IMR-90 (cell line): ENCODE measurements at regions not wholly inside any gene's neighbourhood (a gene's known extent, or its start where the extent isn't known, plus 50 kb on each side); places are given as distances from the start of the nearest gene placed in this dataset.

Experiments used
- ATAC-seq: fragments of 200-7000 bp; cut with Tn5 transposase; 2 replicates; pipeline ENCODE4 v1.9.1; 2020; ENCODE audit warnings: low read depth, mild to moderate bottlenecking, moderate library complexity
- BruUV-seq: library from RNA; stranded (reverse); fragments of 400-500 nt; replicated peaks from 2 replicates; lab custom pipeline; 2021; lab: Mats Ljungman, UMichigan
- CTCF ChIA-PET: fragments of 300-600 bp; formaldehyde crosslinking; extraction: SDS; loops from one replicate; lab custom pipeline; 2021; ENCODE audit warnings: antibody characterized with exemption; lab: Yijun Ruan, JAX
- POLR2A ChIA-PET: fragments of 300-600 bp; sonication (Branson Sonifier 250); formaldehyde crosslinking; loops from one replicate; lab custom pipeline; 2022; ENCODE audit warnings: antibody characterized with exemption; ENCODE audit not compliant: unreplicated experiment; lab: Charles Lee
- DNase-seq: peaks from one replicate; pipeline ENCODE4 v3.0.0; 2013
- H2AFZ ChIP-seq: replicated peaks from 2 replicates; pipeline ENCODE3; 2013; ENCODE audit warnings: low read length, mild to moderate bottlenecking; ENCODE audit not compliant: poor library complexity
- H2AK5ac ChIP-seq: 2 replicates; pipeline ENCODE4 v1.6.1; 2013; ENCODE audit warnings: low read depth, low read length, inconsistent platforms
- H2AK9ac ChIP-seq: replicated peaks from 2 replicates; pipeline ENCODE3; 2013; ENCODE audit warnings: mild to moderate bottlenecking, low read depth, low read length, moderate library complexity; ENCODE audit not compliant: poor library complexity
- H2BK120ac ChIP-seq: 2 replicates; pipeline ENCODE4 v1.6.1; 2013; ENCODE audit warnings: low read depth, low read length, inconsistent platforms
- H2BK15ac ChIP-seq: 3 replicates; pipeline ENCODE4 v1.6.1; 2013; ENCODE audit warnings: low read depth, low read length, inconsistent platforms
- H2BK20ac ChIP-seq: 2 replicates; pipeline ENCODE4 v1.6.1; 2013; ENCODE audit warnings: low read depth, mild to moderate bottlenecking, inconsistent platforms, low read length, moderate library complexity
- H2BK5ac ChIP-seq: 2 replicates; pipeline ENCODE4 v1.6.1; 2013; ENCODE audit warnings: mild to moderate bottlenecking, low read depth, low read length, inconsistent platforms; ENCODE audit not compliant: poor library complexity, severe bottlenecking
- H3K14ac ChIP-seq: replicated peaks from 2 replicates; pipeline ENCODE4 v1.6.1; 2013; ENCODE audit warnings: low read depth, low read length, inconsistent platforms
- H3K18ac ChIP-seq: 2 replicates; pipeline ENCODE4 v1.6.1; 2013; ENCODE audit warnings: low read depth, low read length, control low read depth
- H3K23ac ChIP-seq: 2 replicates; pipeline ENCODE4 v1.6.1; 2013; ENCODE audit warnings: low read depth, low read length, inconsistent platforms
- H3K27ac ChIP-seq: 2 replicates; pipeline ENCODE4 v1.5.1; 2013; ENCODE audit warnings: mild to moderate bottlenecking, control low read depth, low read length; ENCODE audit not compliant: insufficient read depth
- H3K27me3 ChIP-seq: 2 replicates; pipeline ENCODE4 v1.6.1; 2013; ENCODE audit warnings: low read length; ENCODE audit not compliant: control insufficient read depth, insufficient read depth
- H3K36me3 ChIP-seq: 2 replicates; pipeline ENCODE4 v1.6.1; 2013; ENCODE audit warnings: low read length, mixed read lengths; ENCODE audit not compliant: control insufficient read depth, insufficient read depth
- H3K4ac ChIP-seq: 2 replicates; pipeline ENCODE4 v1.6.1; 2013; ENCODE audit warnings: low read depth, low read length, inconsistent platforms
- H3K4me1 ChIP-seq: 2 replicates; pipeline ENCODE4 v1.6.1; 2013; ENCODE audit warnings: low read length, mixed read lengths; ENCODE audit not compliant: control insufficient read depth, insufficient read depth
- H3K4me2 ChIP-seq: 2 replicates; pipeline ENCODE4 v1.6.1; 2013; ENCODE audit warnings: low read depth, mild to moderate bottlenecking, control low read depth, low read length, moderate library complexity
- H3K4me3 ChIP-seq: 2 replicates; pipeline ENCODE4 v1.5.1; 2013; ENCODE audit warnings: low read depth, mild to moderate bottlenecking, control low read depth, low read length, moderate library complexity; ENCODE audit not compliant: insufficient read depth
- H3K56ac ChIP-seq: 2 replicates; pipeline ENCODE4 v1.6.1; 2013; ENCODE audit warnings: low read length, inconsistent platforms; ENCODE audit not compliant: insufficient read depth; ENCODE audit errors: extremely low read depth
- H3K79me1 ChIP-seq, 2 experiments: 2 replicates each; pipeline ENCODE4 v1.6.1; 2013; ENCODE audit warnings: low read length in 2 of 2, inconsistent platforms in 1 of 2, low read depth in 1 of 2
- H3K9ac ChIP-seq: 2 replicates; pipeline ENCODE4 v1.6.1; 2013; ENCODE audit warnings: low read depth, low read length, control low read depth
- H3K9me1 ChIP-seq: 2 replicates; pipeline ENCODE4 v1.6.1; 2013; ENCODE audit warnings: low read length, inconsistent platforms; ENCODE audit not compliant: insufficient read depth
- H3K9me3 ChIP-seq: 2 replicates; pipeline ENCODE4 v1.6.1; 2013; ENCODE audit warnings: low read length; ENCODE audit not compliant: control insufficient read depth, insufficient read depth
- H4K20me1 ChIP-seq: 2 replicates; pipeline ENCODE4 v1.6.1; 2013; ENCODE audit warnings: low read length, inconsistent platforms; ENCODE audit not compliant: insufficient read depth
- H4K5ac ChIP-seq: 2 replicates; pipeline ENCODE4 v1.6.1; 2013; ENCODE audit warnings: mild to moderate bottlenecking, low read depth, low read length, control low read depth
- H4K8ac ChIP-seq, 2 experiments: 2 replicates each; pipeline ENCODE4 v1.6.1; 2013; ENCODE audit warnings: low read depth in 2 of 2, low read length in 2 of 2, control low read depth in 1 of 2, inconsistent platforms in 1 of 2
- H4K91ac ChIP-seq: 2 replicates; pipeline ENCODE4 v1.6.1; 2013; ENCODE audit warnings: low read depth, low read length, inconsistent platforms; ENCODE audit not compliant: insufficient read depth
- CEBPB ChIP-seq: IDR thresholded peaks from 2 replicates; pipeline ENCODE4 v1.6.1; 2012; ENCODE audit warnings: low read depth, low read length, improper control_type of control experiment
- CHD1 ChIP-seq: IDR thresholded peaks from 2 replicates; pipeline ENCODE4 v1.6.1; 2012; ENCODE audit warnings: low read depth, low read length, improper control_type of control experiment
- FOS ChIP-seq: fragments of 150-350 bp; IDR thresholded peaks from 2 replicates; pipeline ENCODE4 v1.6.1; 2016; ENCODE audit warnings: low read depth, low read length
- MAFK ChIP-seq: IDR thresholded peaks from 2 replicates; pipeline ENCODE4 v1.6.1; 2012; ENCODE audit warnings: low read depth, low read length, improper control_type of control experiment
- MAZ ChIP-seq: IDR thresholded peaks from 2 replicates; pipeline ENCODE4 v1.6.1; 2012; ENCODE audit warnings: low read depth, mild to moderate bottlenecking, low read length, improper control_type of control experiment, moderate library complexity, borderline replicate concordance
- MXI1 ChIP-seq: IDR thresholded peaks from 2 replicates; pipeline ENCODE4 v1.6.1; 2012; ENCODE audit warnings: low read depth, mild to moderate bottlenecking, low read length, moderate library complexity, borderline replicate concordance
- NFE2L2 ChIP-seq: fragments of 150-350 bp; IDR thresholded peaks from 2 replicates; pipeline ENCODE4 v1.6.1; 2016; ENCODE audit warnings: low read depth, mild to moderate bottlenecking, low read length
- RCOR1 ChIP-seq: IDR thresholded peaks from 2 replicates; pipeline ENCODE4 v1.6.1; 2012; ENCODE audit warnings: mild to moderate bottlenecking, low read length, improper control_type of control experiment; ENCODE audit not compliant: insufficient replicate concordance
- RFX5 ChIP-seq: IDR thresholded peaks from 2 replicates; pipeline ENCODE4 v1.8.0; 2012; ENCODE audit warnings: low read depth, mild to moderate bottlenecking, low read length, moderate library complexity
- SMC3 ChIP-seq: fragments of 150-350 bp; IDR thresholded peaks from 2 replicates; pipeline ENCODE4 v1.6.1; 2016; ENCODE audit warnings: low read depth, mild to moderate bottlenecking, antibody characterized with exemption, low read length, moderate library complexity
- WGBS, 2 experiments: methylation state at CpG; one replicate each; pipeline versions ENCODE4 v1.1.5 to v1.1.7; 2013; ENCODE audit warnings: missing lambda C conversion rate in 2 of 2; ENCODE audit not compliant: insufficient read length in 1 of 2; ENCODE audit errors: extremely low coverage in 2 of 2; 5-methylcytosine and 5-hydroxymethylcytosine counted together
- dilution Hi-C: fragments of 300-500 bp; cut with HindIII; formaldehyde crosslinking; loops from one replicate; pipeline ENCODE4 v1.14.3; 2018; ENCODE audit warnings: low sequenced_read_pairs; ENCODE audit not compliant: unreplicated experiment
- in situ Hi-C: fragments of 300-500 bp; cut with MboI; formaldehyde crosslinking; loops from 3 replicates; pipeline ENCODE4 v1.14.3; 2019; ENCODE audit warnings: low sequenced_read_pairs, inconsistent platforms, mixed read lengths
- intact Hi-C: fragments of 100-400 bp; cut with micrococcal nuclease; formaldehyde crosslinking; loops from 2 replicates; pipeline ENCODE4 v1.10.0; 2022
- TF ChIP-seq, protein P1 (sequence below): fragments of 150-350 bp; IDR thresholded peaks from 2 replicates; pipeline ENCODE4 v1.6.1; 2016; ENCODE audit warnings: low read depth, mild to moderate bottlenecking, low read length, moderate library complexity, borderline replicate concordance
- TF ChIP-seq, protein P2 (sequence below): fragments of 150-350 bp; IDR thresholded peaks from 2 replicates; pipeline ENCODE4 v1.6.1; 2017; ENCODE audit warnings: mild to moderate bottlenecking, antibody characterized with exemption, low read length, low read depth
- TF ChIP-seq, protein P3 (sequence below): conservative IDR thresholded peaks from 2 replicates; pipeline ENCODE4 v1.5.1; 2012; ENCODE audit warnings: mild to moderate bottlenecking, low read depth, low read length, improper control_type of control experiment

DNA sequence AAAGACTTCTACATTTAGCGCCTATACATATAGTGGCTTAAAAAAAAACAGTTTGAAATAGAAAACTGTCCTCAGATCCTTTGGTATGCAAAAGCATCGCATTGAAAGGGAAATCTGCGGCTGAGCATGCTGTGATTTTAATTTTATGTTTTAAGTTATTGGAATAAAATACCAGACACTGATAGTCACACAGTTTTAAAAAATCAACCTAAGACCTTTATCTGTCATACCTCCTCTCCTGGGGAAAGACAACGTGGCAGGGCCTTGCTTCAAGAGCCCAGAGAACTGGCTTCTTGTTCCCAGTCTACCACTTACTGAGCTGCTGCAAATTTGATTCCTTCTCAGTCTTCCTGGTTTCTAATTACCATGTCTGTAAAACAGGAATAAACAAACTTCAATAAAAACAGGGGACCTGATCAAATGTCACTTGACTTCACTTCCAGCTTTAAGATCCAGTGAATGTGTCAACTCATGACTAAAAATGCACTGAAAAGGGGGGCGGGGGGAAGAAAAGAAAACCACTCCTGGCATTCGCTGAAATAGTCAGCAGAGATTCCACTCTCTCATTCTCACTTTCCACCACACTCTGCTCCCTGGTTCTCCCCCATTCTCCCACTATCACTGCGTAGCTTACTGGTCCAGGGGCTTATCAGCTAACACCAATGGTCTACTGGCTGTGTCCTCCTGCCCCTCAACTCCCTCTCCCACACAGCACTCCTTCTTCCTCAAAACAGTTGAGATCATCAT, 494.7 kb upstream of the MARCKS start:
- H3K4me1 ChIP-seq, result peaks cover 27% of the 10 kb centered on the region
- no TSS peak for BruUV-seq
- H4K20me1 ChIP-seq, result no peaks in the 10 kb centered on the region
- CTCF ChIA-PET, result interaction anchor here (0.6 to 0.9 kb wide), 3 partner anchors 9 to 517 kb away, joined by 3 to 5 read pairs (median 3); no protein-coding TSS in a partner anchor
- H4K91ac ChIP-seq, result peak overlapping the region; percentile 96
- H3K27ac ChIP-seq, result peak overlapping the region; percentile 79; the same call in 1 of the 2 replicates
- H2AK5ac ChIP-seq, result peak overlapping the region; percentile 98; the same call in 1 of the 2 replicates
- ATAC-seq (peak; percentile 22; the same call in 1 of the 2 replicates), DNase-seq (peak; percentile 20)
- H3K23ac ChIP-seq, result peak overlapping the region; percentile 60; the same call in 1 of the 2 replicates
- peaks cover 3% of the 10 kb centered on the region for H3K9me1 ChIP-seq
- H3K4me3 ChIP-seq, result no peak overlapping the region
- peak overlapping the region; percentile 93 for H2BK20ac ChIP-seq
- peak overlapping the region; percentile 76 to 94 for H4K8ac ChIP-seq
- intact Hi-C loops (no loop called here), in situ Hi-C loops (no loop called here), dilution Hi-C loops (no loop called here)
- peak overlapping the region; percentile 95; the same call in 1 of the 2 replicates for H3K18ac ChIP-seq
- WGBS, 2 experiments, result 100% methylated on average over 2 of the region's 7 CpGs; no CpG with 5 or more reads in 1 of the 2 experiments
- H3K4ac ChIP-seq, result peak overlapping the region; percentile 96
- no peaks in the 10 kb centered on the region for H3K36me3 ChIP-seq
- H3K4me2 ChIP-seq, result peak overlapping the region; percentile 11; the same call in 1 of the 2 replicates
- peak overlapping the region; percentile 4; the same call in 1 of the 2 replicates for H3K56ac ChIP-seq
- H3K9me3 ChIP-seq, result no peaks in the 10 kb centered on the region
- H2AFZ ChIP-seq, result peak overlapping the region; percentile 81
- POLR2A ChIA-PET, result interaction anchor here (0.6 kb wide), 1 partner anchor 14 kb away, joined by 4 read pairs; no protein-coding TSS in a partner anchor
- H2BK15ac ChIP-seq, result peak overlapping the region; percentile 99; the same call in 2 of the 3 replicates
- H3K14ac ChIP-seq, result peak overlapping the region; percentile 96
- H3K79me1 ChIP-seq, result no peaks in the 10 kb centered on the region; a peak in 1 of 4 replicates
- H2BK120ac ChIP-seq, result peak overlapping the region; percentile 95
- H4K5ac ChIP-seq, result peak overlapping the region; percentile 76
- H2AK9ac ChIP-seq, result peak overlapping the region; percentile 12
- peak overlapping the region; percentile 97 for H2BK5ac ChIP-seq
- no peaks in the 10 kb centered on the region for H3K27me3 ChIP-seq
- peak overlapping the region; percentile 66; the same call in 1 of the 2 replicates for H3K9ac ChIP-seq
- TF ChIP-seq, protein P1, sequence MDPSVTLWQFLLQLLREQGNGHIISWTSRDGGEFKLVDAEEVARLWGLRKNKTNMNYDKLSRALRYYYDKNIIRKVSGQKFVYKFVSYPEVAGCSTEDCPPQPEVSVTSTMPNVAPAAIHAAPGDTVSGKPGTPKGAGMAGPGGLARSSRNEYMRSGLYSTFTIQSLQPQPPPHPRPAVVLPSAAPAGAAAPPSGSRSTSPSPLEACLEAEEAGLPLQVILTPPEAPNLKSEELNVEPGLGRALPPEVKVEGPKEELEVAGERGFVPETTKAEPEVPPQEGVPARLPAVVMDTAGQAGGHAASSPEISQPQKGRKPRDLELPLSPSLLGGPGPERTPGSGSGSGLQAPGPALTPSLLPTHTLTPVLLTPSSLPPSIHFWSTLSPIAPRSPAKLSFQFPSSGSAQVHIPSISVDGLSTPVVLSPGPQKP, result no peak
- TF ChIP-seq MAZ, result no peak
- TF ChIP-seq RFX5, result no peak
- no peak for TF ChIP-seq CEBPB
- TF ChIP-seq, protein P2, sequence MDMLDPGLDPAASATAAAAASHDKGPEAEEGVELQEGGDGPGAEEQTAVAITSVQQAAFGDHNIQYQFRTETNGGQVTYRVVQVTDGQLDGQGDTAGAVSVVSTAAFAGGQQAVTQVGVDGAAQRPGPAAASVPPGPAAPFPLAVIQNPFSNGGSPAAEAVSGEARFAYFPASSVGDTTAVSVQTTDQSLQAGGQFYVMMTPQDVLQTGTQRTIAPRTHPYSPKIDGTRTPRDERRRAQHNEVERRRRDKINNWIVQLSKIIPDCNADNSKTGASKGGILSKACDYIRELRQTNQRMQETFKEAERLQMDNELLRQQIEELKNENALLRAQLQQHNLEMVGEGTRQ, result no peak
- no peak for TF ChIP-seq MAFK
- no peak for TF ChIP-seq MXI1
- TF ChIP-seq RCOR1, result no peak
- TF ChIP-seq CHD1, result no peak
- TF ChIP-seq, protein P3, sequence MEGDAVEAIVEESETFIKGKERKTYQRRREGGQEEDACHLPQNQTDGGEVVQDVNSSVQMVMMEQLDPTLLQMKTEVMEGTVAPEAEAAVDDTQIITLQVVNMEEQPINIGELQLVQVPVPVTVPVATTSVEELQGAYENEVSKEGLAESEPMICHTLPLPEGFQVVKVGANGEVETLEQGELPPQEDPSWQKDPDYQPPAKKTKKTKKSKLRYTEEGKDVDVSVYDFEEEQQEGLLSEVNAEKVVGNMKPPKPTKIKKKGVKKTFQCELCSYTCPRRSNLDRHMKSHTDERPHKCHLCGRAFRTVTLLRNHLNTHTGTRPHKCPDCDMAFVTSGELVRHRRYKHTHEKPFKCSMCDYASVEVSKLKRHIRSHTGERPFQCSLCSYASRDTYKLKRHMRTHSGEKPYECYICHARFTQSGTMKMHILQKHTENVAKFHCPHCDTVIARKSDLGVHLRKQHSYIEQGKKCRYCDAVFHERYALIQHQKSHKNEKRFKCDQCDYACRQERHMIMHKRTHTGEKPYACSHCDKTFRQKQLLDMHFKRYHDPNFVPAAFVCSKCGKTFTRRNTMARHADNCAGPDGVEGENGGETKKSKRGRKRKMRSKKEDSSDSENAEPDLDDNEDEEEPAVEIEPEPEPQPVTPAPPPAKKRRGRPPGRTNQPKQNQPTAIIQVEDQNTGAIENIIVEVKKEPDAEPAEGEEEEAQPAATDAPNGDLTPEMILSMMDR, result no peak
- TF ChIP-seq FOS, result no peak
- no peak for TF ChIP-seq NFE2L2
- no peak for TF ChIP-seq SMC3
